Stimulated activated CD8-positive, alpha-beta memory T cell treated with anti-CD3 and anti-CD28 coated beads, Interleukin-12 subunit alpha, Interleukin-12 subunit beta, amount 100 ng/mL, for 1 hour (primary cell): ENCODE measurements at regions not wholly inside any gene's neighbourhood (a gene's known extent, or its start where the extent isn't known, plus 50 kb on each side); places are given as distances from the start of the nearest gene placed in this dataset.
"Not testable (repeated sequence)": the region's sequence is repeated elsewhere in the genome, so short reads cannot be mapped to it uniquely, and the experiment has no call there.

Experiments
- DNase-seq: peaks from one replicate; pipeline ENCODE4 v3.0.0-alpha.2; 2020; ENCODE audit warnings: low read depth

DNA sequence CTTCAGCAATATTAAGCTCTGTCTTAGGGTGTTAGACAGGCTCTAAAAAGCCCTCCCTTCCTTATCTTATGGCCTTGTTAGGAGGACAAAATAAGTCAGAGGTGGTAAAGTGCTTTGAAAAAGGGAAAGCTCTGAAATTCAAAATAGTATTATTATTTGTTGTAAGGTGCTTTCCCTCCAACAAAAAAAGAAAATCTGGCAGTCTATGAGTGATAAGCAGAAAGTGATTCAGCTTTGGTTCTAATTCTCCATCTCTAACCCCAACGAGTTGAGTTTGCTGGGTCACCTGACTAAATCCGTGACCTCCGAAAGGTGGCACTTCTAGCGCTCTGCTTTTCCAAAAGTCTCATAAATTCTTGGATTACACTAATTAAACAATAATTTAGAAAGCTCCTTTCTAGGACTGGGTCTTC lies 305.1 kb downstream of the BCL2L11 start:
- DNase-seq = not testable (repeated sequence)

- DNase-seq = not testable (repeated sequence)
Measured at GRCh38 chr2:111427346-111427745, 306.6 kb downstream of the BCL2L11 start.

DNA sequence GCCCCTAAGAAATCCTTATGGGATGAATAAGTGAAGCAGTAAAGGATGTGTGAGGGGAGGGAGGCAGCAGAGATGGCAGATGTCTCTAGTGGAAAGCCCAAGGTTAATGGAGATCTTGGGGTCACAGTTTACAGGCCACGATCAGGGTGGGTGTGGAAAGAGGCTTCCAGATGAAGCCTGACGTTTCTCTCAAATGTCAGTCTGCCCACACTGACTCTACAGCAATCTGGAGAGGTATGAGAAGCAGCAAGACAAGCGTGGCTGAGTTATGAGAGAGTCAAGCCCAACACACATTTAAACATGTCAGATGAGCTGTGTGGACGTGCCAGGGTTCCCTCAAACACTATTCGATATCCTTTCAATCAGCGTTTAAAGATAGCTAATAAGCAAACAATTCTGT lies 308.2 kb downstream of the BCL2L11 start:
- not testable (repeated sequence) for DNase-seq

GRCh38 chr2:111429353-111429752 lies 308.6 kb downstream of the BCL2L11 start:
- not testable (repeated sequence) for DNase-seq

GRCh38 chr2:111430817-111431661 lies 310.3 kb downstream of the BCL2L11 start:
- not testable (repeated sequence) for DNase-seq

DNA sequence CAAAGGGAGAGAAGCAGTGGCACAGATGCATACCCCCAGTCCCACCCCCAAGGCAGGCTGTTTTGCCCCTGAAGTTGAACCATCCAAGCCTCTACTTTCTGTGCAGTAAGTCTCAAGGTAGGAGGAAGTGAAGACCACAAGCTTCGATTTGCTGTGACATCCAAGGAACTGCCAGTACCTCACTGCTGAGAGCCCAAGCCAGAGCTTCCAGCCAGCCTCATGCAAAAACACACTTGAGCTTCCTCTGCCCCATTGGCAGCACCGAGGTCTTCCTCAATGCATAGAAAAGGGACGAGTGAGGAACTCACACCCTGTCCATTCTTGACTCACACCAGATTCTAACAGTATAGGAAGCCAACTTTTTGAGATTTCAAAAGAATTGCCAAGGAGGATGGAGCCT lies 311.7 kb downstream of the BCL2L11 start:
- not testable (repeated sequence) for DNase-seq

DNA sequence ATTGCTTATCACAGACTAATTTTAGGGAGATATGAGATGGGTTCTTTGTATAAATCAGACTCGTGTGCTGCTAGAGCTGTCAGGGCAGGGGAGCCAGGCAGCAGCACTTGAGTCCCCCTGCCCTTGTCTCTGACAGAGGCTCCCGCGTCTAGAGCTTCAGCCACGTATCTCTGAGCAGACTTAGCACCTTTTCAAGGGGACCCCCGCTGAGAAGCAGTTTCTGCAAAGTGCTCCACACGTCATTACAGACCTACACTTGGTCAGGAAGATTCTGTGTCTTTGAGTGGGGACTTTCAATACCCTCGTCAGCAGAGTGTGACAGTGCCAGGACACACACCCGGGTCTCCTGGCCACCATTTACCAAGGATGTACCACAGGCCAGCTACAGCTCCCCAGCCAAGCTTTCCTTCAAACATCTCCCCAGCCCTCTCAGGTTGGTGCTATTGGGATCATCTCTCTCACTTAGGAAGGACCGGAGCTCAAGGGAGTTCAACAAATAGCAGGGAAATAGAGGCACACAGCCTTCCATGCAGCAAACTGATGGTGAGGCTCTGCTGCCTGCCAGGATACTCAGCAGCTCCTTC lies 312.3 kb downstream of the BCL2L11 start:
- DNase-seq = not testable (repeated sequence)

DNA sequence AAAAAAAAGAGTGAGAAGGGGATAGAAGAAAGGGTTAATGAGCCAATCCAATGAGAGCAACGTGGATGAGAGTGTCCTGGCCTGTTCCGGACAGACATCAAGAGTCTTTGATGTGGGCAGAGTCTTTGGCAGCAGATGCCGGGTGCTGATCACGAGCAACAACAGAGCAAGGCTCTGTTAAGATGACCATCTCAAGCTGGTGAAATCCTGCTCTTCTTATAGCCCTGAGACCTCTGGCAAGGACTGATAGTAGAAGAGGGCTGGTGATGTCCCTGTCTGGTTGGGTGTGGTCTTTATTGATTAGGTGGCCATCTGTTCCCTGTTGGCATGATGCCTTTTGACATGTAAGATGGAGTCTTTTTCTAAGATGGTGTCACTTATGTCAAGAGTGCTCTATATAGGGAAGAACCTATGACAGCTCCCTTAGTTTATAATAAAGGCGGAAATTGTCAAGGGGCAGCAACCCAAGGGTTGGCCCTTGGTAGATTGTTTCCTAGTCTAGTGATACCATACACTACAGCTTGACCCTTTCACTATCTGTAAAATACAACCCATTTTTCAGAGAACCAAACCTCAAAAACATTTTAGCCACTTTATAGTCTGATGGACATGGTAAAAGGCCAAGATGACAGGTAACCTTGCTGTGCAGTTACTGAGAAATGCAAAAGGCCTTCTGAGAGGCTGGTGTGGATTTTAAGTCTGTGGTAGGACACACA lies 313.3 kb downstream of the BCL2L11 start:
- DNase-seq = not testable (repeated sequence)

GRCh38 chr2:111434608-111434939 lies 313.9 kb downstream of the BCL2L11 start:
- DNase-seq = not testable (repeated sequence)

DNA sequence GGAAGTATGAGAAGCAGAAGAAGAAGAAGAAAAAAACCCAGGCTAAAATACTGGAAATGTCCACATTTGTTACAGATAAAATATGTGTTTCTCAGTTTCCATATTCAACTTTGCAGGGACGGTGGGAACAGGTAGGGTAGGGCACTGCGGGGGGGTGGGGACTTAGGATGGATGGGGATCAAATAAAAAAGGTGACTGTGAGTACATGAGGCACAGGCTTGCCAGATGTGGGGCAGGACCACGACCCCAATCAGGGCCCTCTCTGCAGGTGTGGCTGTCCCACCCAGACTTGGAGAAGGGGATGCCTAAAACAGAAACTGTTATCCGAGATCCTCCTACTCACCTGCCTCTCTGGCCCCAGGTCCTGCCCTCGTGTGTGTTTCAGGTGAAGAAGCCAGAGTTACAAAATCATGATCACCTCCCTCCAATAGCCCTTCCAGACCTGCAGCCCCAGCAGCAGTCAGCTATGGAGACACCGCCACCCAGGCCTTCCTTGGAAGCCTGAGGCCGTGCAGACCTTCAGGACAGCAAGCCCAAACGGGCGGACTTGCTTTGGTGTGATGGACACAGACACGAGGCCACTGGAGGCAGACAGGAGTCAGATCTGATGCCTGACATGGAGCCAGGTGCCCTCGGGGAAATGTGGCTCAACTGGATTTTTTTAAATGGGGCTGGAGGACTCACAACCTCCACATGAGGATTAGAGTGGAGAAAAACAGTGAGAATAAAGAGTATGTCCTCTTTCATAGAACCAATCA lies 315.0 kb downstream of the BCL2L11 start:
- not testable (repeated sequence) for DNase-seq

DNA sequence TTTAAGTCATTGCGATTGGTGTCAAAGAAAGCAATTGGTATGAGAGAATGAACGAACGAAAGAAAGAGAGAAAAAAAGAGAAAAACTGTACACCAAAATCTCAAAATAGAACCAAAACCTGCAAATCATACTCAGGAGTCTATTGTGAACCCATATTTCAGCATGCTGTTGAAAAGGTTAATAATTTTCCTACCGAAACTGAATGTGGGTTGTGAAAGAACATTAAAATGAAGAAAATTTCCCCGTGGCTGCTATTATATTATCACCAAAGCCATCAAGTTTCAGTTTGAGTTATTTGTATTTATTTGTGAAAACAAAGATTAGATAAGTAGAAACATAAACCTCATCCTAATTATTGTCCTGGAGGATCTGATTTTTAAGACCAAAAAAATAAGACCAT lies 315.7 kb downstream of the BCL2L11 start:
- DNase-seq = not testable (repeated sequence)

GRCh38 chr2:111437288-111437990 lies 316.7 kb downstream of the BCL2L11 start:
- not testable (repeated sequence) for DNase-seq

- DNase-seq = not testable (repeated sequence)
Measured at GRCh38 chr2:111438161-111438560, 317.4 kb downstream of the BCL2L11 start.

DNA sequence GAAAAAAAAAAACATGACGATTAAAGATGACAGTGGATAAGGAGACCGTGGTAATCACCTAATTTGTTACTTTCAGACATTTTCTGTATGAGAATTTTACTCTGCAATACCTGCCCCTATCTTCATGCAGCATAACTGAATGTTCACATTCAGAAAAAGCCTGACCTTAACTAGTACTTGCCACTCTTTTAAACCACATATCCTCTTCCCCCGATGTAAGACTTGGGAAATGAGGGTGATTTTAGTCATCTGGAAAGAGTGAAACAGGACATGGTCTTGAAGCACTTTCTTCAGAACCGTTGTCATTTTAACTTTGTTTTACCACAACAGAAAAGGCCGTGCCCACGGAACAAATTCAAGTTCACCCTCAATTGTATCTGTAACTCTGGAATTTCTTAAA lies 318.5 kb downstream of the BCL2L11 start:
- not testable (repeated sequence) for DNase-seq

GRCh38 chr2:111441614-111442013 lies 320.9 kb downstream of the BCL2L11 start:
- not testable (repeated sequence) for DNase-seq

- not testable (repeated sequence) for DNase-seq
Measured at GRCh38 chr2:111442767-111443454, 322.2 kb downstream of the BCL2L11 start.

- not testable (repeated sequence) for DNase-seq
Measured at GRCh38 chr2:111444516-111444915, 323.8 kb downstream of the BCL2L11 start.

- not testable (repeated sequence) for DNase-seq
Measured at GRCh38 chr2:111445191-111445929, 324.6 kb downstream of the BCL2L11 start.

- DNase-seq = not testable (repeated sequence)
Measured at GRCh38 chr2:111445941-111446340, 325.2 kb downstream of the BCL2L11 start.

DNA sequence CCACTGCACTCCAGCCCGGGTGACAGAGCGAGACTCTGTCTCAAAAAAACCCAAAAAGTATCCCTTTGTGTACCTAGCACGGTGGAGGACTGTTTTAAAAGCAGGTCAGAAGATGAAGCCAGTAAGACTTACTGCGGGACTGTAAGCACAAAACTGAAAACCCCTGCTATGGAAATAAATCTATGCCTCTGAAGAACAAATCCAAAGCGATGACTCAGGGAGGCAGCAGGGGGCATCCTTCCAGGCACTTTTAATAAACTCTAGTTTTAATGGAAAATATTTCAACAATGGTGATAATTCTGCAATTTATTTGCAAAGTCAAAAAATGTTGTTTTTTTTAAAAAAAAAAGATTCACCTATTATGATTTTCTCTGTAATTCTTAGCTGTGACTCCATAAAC lies 326.8 kb downstream of the BCL2L11 start:
- not testable (repeated sequence) for DNase-seq
